ENCODE measurements at regions not wholly inside any gene's neighbourhood (a gene's known extent, or its start where the extent isn't known, plus 50 kb on each side); places are given as distances from the start of the nearest gene placed in this dataset.

- Histone ChIP-seq H3K4me1 (no peaks in the 10 kb centered on the region), H3K27ac (no peak overlapping the region), H3K36me3 (no peaks in the 10 kb centered on the region), H3K4me3 (no peak overlapping the region), H3K9me3 (no peaks in the 10 kb centered on the region), H3K27me3 (no peaks in the 10 kb centered on the region)
- intact Hi-C loops (cut with DNase I; ENCODE audit: low total_unique reads) (no loop called here), in situ Hi-C loops (cut with MboI; ENCODE audit: low pct_ligation_motif_present in 1 of 4, low pct_unique_long_range_greater_than_20kb in 1 of 4, low sequenced_read_pairs in 3 of 4) (no loop called here)
- 60 to 72% methylated on average over 1 of the region's 1 CpG for WGBS, 2 donors (ENCODE audit: low coverage in 1 of 2)
- DNase-seq, result no peak
- TF ChIP-seq, protein P1, sequence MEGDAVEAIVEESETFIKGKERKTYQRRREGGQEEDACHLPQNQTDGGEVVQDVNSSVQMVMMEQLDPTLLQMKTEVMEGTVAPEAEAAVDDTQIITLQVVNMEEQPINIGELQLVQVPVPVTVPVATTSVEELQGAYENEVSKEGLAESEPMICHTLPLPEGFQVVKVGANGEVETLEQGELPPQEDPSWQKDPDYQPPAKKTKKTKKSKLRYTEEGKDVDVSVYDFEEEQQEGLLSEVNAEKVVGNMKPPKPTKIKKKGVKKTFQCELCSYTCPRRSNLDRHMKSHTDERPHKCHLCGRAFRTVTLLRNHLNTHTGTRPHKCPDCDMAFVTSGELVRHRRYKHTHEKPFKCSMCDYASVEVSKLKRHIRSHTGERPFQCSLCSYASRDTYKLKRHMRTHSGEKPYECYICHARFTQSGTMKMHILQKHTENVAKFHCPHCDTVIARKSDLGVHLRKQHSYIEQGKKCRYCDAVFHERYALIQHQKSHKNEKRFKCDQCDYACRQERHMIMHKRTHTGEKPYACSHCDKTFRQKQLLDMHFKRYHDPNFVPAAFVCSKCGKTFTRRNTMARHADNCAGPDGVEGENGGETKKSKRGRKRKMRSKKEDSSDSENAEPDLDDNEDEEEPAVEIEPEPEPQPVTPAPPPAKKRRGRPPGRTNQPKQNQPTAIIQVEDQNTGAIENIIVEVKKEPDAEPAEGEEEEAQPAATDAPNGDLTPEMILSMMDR (IDR thresholded peaks at IDR 0.05), result no peak
- TF ChIP-seq POLR2AphosphoS5 (IDR thresholded peaks at IDR 0.05) (no peak), POLR2A (IDR thresholded peaks at IDR 0.05) (no peak), EP300 (IDR thresholded peaks at IDR 0.05; ENCODE audit: low read depth) (no peak)
Measured at GRCh38 chr4:159632031-159632430, 529.2 kb downstream of the RAPGEF2 start.

DNA sequence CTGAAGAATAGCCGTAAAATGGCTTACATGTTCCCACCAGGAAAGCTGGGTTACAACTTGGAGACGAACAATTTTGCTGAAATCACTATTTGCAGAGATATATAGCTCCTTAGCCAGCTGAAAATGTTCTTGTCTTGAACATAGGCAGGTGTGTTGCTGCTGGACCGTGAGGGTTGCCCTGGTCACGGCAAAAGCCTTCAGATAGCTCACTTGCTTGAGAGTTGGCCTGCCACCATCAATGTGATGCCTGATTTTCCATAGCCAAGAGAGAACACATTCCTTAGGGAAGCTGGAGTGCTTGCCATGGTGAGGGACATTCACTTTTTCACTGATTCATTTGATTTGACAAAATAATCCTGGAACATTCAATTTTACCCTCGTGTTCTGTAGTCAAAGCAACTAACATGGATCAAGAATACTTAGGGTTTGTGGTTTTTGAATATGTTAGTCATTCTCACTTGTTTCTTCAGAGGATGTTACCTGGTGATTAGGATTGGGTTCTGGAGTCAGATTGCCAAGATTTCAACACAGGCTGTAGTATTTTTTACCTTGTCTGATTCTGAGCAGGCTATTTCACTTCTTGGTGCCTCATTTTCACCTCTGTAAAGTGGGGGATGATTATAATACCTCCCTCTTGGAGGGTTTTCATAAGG, 536.9 kb downstream of the RAPGEF2 start:
- in situ Hi-C loops (cut with MboI; ENCODE audit: low pct_ligation_motif_present in 1 of 4, low pct_unique_long_range_greater_than_20kb in 1 of 4, low sequenced_read_pairs in 3 of 4), result no loop called here
- no peaks in the 10 kb centered on the region for H3K36me3 ChIP-seq
- H3K9me3 ChIP-seq, result no peaks in the 10 kb centered on the region
- intact Hi-C loops (cut with DNase I; ENCODE audit: low total_unique reads), result no loop called here
- DNase-seq, result no peak
- no peaks in the 10 kb centered on the region for H3K27me3 ChIP-seq
- H3K4me1 ChIP-seq, result no peaks in the 10 kb centered on the region
- TF ChIP-seq POLR2AphosphoS5 (IDR thresholded peaks at IDR 0.05), result no peak
- no peak for TF ChIP-seq EP300 (IDR thresholded peaks at IDR 0.05; ENCODE audit: low read depth)
- TF ChIP-seq POLR2A (IDR thresholded peaks at IDR 0.05), result no peak
- TF ChIP-seq, protein P1 (IDR thresholded peaks at IDR 0.05), result no peak
- 62 to 81% methylated on average over 5 of the region's 5 CpGs for WGBS, 2 donors (ENCODE audit: low coverage in 1 of 2)
- no peak overlapping the region for H3K4me3 ChIP-seq
- H3K27ac ChIP-seq, result no peak overlapping the region

DNA sequence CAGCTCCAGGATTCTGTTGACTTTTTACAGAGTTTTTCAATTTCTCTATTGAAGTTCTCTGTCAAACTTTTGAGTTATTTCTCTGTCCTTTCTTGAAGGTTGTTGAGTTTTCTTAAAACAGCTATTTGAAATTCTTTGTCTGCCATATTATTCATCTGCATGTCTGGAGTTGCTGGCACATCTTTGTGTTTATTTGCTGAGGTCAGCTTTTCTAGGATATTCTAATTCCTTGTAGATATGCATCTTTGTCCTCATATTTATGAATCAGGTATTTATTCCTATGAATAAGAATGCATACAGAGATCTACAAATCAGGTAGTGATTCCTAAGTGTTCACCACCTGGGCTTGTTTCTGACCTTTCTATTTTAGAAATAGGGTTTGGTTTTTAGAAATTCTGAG, 546.4 kb downstream of the RAPGEF2 start:
- Histone ChIP-seq H3K4me1 (no peaks in the 10 kb centered on the region), H3K36me3 (no peaks in the 10 kb centered on the region), H3K9me3 (no peaks in the 10 kb centered on the region), H3K4me3 (no peak overlapping the region), H3K27me3 (no peaks in the 10 kb centered on the region), H3K27ac (no peak overlapping the region)
- in situ Hi-C loops (cut with MboI; ENCODE audit: low pct_ligation_motif_present in 1 of 4, low pct_unique_long_range_greater_than_20kb in 1 of 4, low sequenced_read_pairs in 3 of 4) (no loop called here), intact Hi-C loops (cut with DNase I; ENCODE audit: low total_unique reads) (no loop called here)
- no peak for DNase-seq
- TF ChIP-seq, protein P1 (IDR thresholded peaks at IDR 0.05), result no peak
- TF ChIP-seq POLR2AphosphoS5 (IDR thresholded peaks at IDR 0.05), result no peak
- TF ChIP-seq POLR2A (IDR thresholded peaks at IDR 0.05), result no peak
- no peak for TF ChIP-seq EP300 (IDR thresholded peaks at IDR 0.05; ENCODE audit: low read depth)

DNA sequence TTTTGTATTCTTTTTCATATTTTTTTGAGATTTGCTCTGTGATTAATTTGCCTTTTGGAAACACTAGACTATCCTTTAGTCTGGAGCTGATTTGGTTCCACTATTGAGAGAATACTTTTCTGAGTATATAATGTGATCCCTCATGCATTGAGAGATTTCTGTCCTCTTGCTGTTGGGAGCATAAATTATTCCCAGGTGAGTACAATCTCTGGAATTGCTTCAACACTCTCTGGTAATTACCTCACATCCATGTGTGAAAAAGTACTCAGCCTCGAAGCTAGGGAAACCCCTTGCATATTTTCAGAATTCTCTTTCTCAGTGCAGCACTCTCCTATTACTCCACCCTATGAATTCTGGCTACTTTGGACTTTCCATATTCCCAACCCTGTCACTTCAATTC, 550.0 kb downstream of the RAPGEF2 start:
- intact Hi-C loops (cut with DNase I; ENCODE audit: low total_unique reads) (no loop called here), in situ Hi-C loops (cut with MboI; ENCODE audit: low pct_ligation_motif_present in 1 of 4, low pct_unique_long_range_greater_than_20kb in 1 of 4, low sequenced_read_pairs in 3 of 4) (no loop called here)
- TF ChIP-seq POLR2A (IDR thresholded peaks at IDR 0.05), result no peak
- H3K4me1 ChIP-seq, result no peaks in the 10 kb centered on the region
- no peaks in the 10 kb centered on the region for H3K9me3 ChIP-seq
- no peak for DNase-seq
- H3K27ac ChIP-seq, result no peak overlapping the region
- H3K36me3 ChIP-seq, result no peaks in the 10 kb centered on the region
- no peak overlapping the region for H3K4me3 ChIP-seq
- no peaks in the 10 kb centered on the region for H3K27me3 ChIP-seq
- 28 to 50% methylated on average over 1 of the region's 1 CpG for WGBS, 2 donors (ENCODE audit: low coverage in 1 of 2)

GRCh38 chr4:159655547-159655946, 552.7 kb downstream of the RAPGEF2 start:
- H3K4me3 ChIP-seq, result no peak overlapping the region
- no peaks in the 10 kb centered on the region for H3K27me3 ChIP-seq
- no peak for DNase-seq
- intact Hi-C loops (cut with DNase I; ENCODE audit: low total_unique reads) (no loop called here), in situ Hi-C loops (cut with MboI; ENCODE audit: low pct_ligation_motif_present in 1 of 4, low pct_unique_long_range_greater_than_20kb in 1 of 4, low sequenced_read_pairs in 3 of 4) (no loop called here)
- no peaks in the 10 kb centered on the region for H3K4me1 ChIP-seq
- no peaks in the 10 kb centered on the region for H3K9me3 ChIP-seq
- no peak overlapping the region for H3K27ac ChIP-seq
- TF ChIP-seq POLR2A (IDR thresholded peaks at IDR 0.05) (no peak), EP300 (IDR thresholded peaks at IDR 0.05; ENCODE audit: low read depth) (no peak), POLR2AphosphoS5 (IDR thresholded peaks at IDR 0.05) (no peak)
- TF ChIP-seq, protein P1 (IDR thresholded peaks at IDR 0.05), result no peak
- 91% methylated on average over 1 of the region's 1 CpG; no CpG with 5 or more reads in 1 of the 2 donors for WGBS, 2 donors (ENCODE audit: low coverage in 1 of 2)
- no peaks in the 10 kb centered on the region for H3K36me3 ChIP-seq
